HG03196 (cell line): ENCODE measurements at regions not wholly inside any gene's neighbourhood (a gene's known extent, or its start where the extent isn't known, plus 50 kb on each side); places are given as distances from the start of the nearest gene placed in this dataset.

Source experiments
- ATAC-seq: cut with Tn5 transposase; IDR thresholded peaks from one replicate; pipeline ENCODE4 v1.9.1; 2021; ENCODE audit not compliant: unreplicated experiment

GRCh38 chr7:18354108-18355085 is 141.2 kb upstream of the HDAC9 start:
- no peak for ATAC-seq

GRCh38 chr7:18356191-18356645 is 139.3 kb upstream of the HDAC9 start:
- no peak for ATAC-seq

- no peak for ATAC-seq
Observed at GRCh38 chr7:18357691-18358090, 137.9 kb upstream of the HDAC9 start.

DNA sequence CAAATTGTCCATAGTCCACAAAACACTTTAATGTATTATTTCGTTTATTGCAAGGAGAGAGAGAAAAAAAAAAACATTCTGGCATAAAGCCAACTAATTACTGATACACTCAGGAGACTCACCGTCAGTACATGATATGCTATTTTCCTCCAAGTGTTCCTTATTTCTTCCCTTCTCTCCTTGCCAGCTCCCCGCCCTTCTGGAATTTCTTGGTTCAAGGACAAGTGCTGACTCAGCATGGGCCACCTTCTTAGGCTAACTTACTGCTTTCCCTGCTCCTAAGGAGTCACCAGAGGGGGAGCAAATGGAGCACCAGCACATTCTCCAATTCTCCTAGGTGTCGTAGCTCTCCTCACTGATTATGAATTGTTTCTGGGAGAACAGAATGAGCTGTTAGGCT is 133.8 kb upstream of the HDAC9 start:
- no peak for ATAC-seq

DNA sequence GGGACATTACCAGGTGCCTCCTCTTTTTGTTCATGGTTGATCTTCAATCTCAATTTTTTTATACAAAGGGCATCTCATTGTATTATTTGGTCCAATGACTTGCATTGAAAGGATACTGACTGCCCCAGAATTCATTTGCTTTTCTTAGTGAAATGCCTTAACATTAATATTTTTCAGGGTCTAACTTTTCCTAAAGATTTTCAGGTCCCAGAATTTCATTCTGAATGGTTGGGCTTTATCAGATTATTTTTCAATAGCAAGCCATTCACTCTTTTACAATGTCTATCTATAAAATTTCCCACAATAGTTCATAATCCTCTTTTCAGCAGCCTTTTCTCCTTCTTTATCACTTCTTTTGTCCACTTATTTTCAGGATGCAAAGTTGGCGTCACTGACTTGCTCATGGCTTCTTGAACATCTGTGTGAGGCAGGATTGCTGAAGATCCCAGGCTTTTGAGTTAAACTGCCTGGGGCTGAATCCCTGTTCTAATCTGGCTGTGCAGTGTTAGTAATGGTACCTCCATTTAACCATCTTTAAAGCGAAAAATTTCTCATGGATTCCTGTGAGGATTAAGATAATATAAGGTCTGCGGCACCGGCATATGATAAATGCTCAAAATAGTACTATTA is 131.7 kb upstream of the HDAC9 start:
- no peak for ATAC-seq

DNA sequence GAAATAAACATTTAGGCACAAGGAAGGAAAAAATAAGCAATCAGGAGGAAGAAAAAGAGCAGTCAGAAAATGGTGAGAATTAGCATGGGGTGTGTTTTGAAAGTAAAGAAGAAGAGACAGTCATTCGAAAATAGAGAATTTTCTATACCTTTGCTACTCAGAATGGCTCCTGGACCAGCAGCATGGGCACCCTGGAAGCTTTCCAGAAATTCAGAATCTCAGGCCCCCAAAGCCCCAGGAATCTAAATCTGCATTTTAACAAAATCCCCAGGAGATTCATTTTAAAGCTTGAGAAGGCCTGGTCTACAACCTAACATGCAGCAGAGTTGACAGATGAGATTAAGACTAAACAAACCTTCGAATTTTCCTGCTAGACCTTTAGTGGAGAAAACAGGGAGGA is 131.2 kb upstream of the HDAC9 start:
- ATAC-seq: no peak

DNA sequence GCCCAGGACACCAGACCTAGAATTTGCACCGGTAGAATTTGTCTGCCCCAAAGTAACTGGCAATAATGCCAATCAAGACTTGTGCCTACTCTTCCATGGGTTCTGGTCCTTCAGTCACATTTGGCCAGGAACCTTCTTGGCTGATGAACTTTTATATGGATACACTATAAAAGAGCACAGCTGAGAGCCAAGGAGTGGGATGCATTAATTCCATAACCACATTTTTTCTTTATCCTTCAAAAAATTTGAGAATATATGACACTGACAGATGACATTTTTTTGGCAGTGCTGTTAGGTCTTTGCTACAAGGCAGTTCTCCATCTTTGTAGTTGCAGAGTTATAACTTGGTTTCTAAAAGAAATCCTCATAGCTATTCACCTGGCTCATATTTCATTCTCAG is 129.2 kb upstream of the HDAC9 start:
- no peak for ATAC-seq

DNA sequence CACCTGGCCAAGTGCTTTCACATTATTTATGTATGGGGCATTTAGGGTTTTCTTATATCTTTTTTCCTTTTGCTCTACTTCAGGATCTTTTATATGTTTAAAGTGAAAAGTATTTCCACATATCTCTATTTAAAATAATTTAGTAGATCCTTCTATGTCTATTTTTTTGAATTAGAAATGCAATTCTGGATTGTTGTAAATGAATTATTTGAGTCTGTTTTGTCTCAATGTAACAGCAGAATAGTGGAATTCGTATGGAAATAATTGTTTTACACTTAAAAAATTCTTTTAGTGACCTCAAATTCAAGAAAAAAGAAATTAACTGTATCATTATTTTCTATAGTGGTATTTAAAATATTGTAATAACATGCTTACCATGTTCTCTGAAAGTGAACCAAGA is 126.5 kb upstream of the HDAC9 start:
- no peak for ATAC-seq

DNA sequence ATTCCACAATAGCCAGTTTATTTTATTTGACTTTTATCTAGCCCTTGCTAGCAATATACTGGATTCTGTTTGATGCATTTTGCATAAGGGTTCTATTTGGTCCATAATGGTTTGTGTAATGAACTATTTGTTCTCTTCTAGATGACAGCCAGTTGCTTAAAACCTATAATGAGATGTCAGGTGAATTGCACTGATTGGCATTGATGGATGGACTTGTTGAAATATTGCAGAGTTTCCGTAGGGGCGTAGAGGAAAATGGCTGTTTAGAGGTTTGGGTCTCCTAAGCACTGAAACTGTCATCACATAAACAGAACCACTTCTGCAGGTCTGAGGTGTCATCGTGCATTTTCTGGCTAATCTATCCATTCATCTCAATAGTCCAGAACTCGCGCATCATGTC is 124.9 kb upstream of the HDAC9 start:
- ATAC-seq: no peak

DNA sequence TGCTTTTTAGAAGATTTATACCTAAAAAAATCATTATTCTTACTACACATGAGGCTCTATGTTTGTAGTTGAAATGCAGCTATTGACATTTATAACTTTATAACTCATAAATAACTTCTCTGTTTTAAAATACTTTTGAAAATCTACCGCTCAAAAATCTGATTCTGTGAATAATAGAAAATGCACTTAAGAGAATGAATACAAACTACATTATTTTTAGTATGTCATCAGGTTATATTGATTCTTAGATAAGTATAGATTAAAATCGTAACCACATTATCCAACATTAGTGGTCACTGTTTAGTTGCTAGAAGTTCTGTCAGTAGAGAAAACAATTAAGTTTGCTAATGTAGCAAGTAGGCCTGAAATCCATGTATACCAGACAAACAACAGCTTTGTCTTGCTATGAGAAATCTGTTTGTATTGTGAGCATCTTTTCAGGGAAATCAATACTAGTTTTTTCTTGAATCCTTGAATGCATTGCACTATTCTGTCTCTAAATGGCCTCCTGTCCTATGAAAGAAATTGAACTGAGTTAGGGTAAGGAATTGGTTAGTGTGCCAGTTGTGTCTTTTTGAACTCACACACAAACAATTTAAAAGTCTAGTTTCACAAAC is 116.5 kb upstream of the HDAC9 start:
- ATAC-seq: no peak

GRCh38 chr7:18384491-18385143 is 110.9 kb upstream of the HDAC9 start:
- ATAC-seq: no peak

DNA sequence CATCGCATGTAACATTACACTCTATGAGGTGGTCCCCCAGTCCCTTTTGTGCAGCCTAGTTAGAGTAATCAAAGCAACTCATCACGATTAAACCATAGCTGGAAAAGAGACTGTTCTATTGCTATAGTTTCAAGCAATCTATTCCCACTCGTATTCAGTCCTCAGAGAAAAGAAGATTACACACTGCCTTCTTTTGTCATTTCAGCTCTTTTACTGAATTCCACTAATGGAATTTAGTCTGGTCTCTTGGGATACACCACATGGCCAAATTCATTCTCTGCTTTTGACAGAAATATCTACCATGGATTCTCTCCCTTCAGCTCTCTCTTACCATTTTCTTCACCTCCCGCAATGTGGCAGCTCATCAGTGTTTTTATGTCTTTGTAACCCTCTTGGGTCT is 108.9 kb upstream of the HDAC9 start:
- ATAC-seq: no peak

DNA sequence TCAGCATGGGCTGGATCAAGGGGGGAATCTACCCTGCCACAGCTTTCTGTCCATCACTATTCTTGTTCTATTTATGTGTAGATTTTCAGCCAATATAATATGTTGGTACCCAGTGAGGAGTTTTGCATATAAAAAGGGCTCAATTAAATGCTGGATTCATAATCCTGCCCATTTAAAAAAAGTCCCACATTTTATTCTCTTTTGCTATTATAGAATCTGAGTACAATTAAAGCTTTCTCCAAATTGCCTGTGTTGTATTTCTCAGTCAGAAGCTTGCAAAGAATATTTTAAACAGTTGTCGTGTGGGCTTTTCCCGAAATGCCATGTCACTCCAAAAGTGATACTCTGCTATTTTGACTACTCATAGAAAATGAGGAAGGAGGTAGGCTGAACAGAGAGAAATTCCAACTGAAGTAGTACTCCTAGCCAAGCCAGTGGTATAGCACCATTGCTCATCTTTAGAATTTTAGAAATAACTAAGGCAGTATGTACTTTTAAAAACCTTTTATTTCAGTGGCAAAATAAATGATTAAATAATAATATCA is 108.3 kb upstream of the HDAC9 start:
- no peak for ATAC-seq

DNA sequence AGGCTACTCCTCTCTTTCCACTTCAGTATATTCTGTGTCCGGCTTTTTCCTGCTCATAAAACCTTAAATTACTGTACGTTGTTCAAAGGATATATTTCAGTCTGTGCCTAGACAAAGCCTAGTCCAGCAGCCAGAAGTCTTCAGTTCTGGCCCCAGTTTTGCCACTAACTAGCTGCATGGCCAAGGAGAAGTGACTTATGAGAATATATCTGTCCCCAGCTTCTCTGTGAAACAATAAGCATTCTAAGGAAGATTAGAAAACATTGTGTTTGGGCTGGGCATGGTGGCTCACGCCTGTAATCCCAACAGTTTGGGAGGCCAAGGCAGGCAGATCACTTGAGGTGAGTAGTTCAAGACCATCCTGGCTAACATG is 105.0 kb upstream of the HDAC9 start:
- no peak for ATAC-seq

GRCh38 chr7:18393465-18394118 is 102.0 kb upstream of the HDAC9 start:
- no peak for ATAC-seq

GRCh38 chr7:18395868-18396267 is 99.7 kb upstream of the HDAC9 start:
- no peak for ATAC-seq

GRCh38 chr7:18396953-18397352 is 98.6 kb upstream of the HDAC9 start:
- ATAC-seq: no peak

DNA sequence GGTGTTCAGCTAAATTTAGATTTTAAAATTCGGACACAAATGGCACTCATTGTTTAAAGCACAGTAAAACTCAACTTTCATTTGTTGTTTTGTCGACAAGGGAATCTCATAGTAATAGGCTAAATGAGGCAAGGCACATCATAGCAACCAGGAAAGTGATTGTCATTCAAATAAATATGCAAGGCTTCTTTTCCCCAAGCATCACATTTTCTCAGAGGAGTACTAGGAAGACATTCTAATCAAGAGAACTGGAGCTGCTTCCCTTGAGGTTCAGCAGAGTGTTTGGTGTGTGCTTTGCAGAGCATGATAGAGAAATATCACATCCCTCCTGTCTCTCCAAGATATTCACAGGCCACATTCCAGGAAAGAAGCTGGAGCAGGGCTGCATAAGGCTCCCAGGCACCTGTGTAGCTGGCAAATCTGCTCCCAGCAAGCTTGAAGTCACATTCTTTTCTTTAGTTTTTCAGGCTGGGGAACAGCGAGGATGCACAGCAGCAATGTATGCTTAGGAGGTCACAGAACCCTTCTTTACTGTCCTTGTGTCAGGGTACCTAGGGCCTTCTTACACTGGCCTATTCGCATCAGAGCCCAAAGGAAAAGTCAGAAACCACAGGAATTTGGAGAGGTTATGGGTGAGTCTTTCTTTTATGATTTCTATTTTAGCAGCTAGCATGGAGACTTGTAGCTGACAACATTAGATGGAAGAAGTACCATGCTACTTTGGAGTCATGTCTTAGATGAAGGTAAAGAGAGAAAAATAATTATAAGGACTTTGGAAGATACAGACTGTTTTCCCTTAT is 95.9 kb upstream of the HDAC9 start:
- no peak for ATAC-seq

- no peak for ATAC-seq
Observed at GRCh38 chr7:18400275-18400674, 95.3 kb upstream of the HDAC9 start.

DNA sequence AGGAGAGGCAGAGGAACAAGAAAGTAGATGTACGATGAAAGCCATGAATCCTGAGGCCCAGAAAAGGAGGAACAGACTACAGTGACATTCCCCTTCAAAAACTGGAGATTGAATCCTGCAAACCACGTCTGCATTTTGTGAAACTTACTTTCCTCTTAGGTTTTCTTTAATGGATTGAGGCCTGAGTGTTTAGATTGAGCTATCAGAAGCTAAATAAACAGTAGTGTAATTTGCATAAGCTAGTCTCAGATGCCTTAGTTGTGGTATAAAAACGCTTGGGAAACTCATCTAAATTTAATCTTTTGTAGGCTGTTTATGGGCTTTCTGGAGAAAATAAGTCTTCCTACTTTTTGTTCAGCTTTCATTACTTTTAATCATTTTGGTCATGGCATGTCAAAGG is 94.8 kb upstream of the HDAC9 start:
- no peak for ATAC-seq
